K562 (cell line): ENCODE measurements at regions not wholly inside any gene's neighbourhood (a gene's known extent, or its start where the extent isn't known, plus 50 kb on each side); places are given as distances from the start of the nearest gene placed in this dataset.
"Not testable (repeated sequence)": the region's sequence is repeated elsewhere in the genome, so short reads cannot be mapped to it uniquely, and the experiment has no call there.

Source experiments
- ATAC-seq: fragments of 200-7000 bp; cut with Tn5 transposase; 3 replicates; pipeline ENCODE4 v1.9.1; 2020; ENCODE audit warnings: moderate library complexity
- BruUV-seq: library from RNA; stranded (reverse); fragments of 400-500 nt; replicated peaks from 2 replicates; lab custom pipeline; 2021; lab: Mats Ljungman, UMichigan
- CTCF ChIA-PET: fragments of 300-600 bp; formaldehyde crosslinking; extraction: SDS; loops from one replicate; lab custom pipeline; 2021; ENCODE audit warnings: low intra/inter-chr PET ratio; lab: Yijun Ruan, JAX
- POLR2A ChIA-PET: fragments of 300-600, 350-650 bp; sonication (Branson Sonifier 250); formaldehyde crosslinking; extraction: SDS; loops from one replicate; lab custom pipeline; 2021; ENCODE audit warnings: antibody characterized with exemption, inconsistent platforms; lab: Yijun Ruan, JAX
- DNase-seq, 4 experiments: peaks; one replicate each; pipeline versions ENCODE4 v3.0.0 to v3.0.0-alpha.2; 2011 to 2018; ENCODE audit warnings: low spot score in 3 of 4, mixed read lengths in 3 of 4; ENCODE audit errors: extremely low read depth in 1 of 4
- FAIRE-seq: peaks from 2 replicates; lab custom pipeline; 2011; peaks lifted over from hg19 to GRCh38; lab: Jason Lieb, UNC
- H2AFZ ChIP-seq: 2 replicates; pipeline ENCODE4 v1.6.0; 2011; ENCODE audit warnings: low read depth, low read length, control low read depth, inconsistent platforms
- H3K27ac ChIP-seq: fragments of 200-600 bp; 3 replicates; pipeline ENCODE4 v1.8.0; 2011; ENCODE audit warnings: low read depth, mild to moderate bottlenecking, control low read depth, inconsistent platforms, low read length, moderate library complexity, mixed read lengths; ENCODE audit errors: extremely low read depth
- H3K27me3 ChIP-seq, 2 experiments: fragments of 300-600 bp in 1 of 2; 2 replicates in 1 of 2; 3 replicates in 1 of 2; pipeline versions ENCODE4 v1.6.0 to v1.8.0; 2011; ENCODE audit warnings: inconsistent platforms in 2 of 2, low read length in 2 of 2, mild to moderate bottlenecking in 1 of 2, mixed read lengths in 1 of 2, moderate library complexity in 1 of 2; ENCODE audit not compliant: control insufficient read depth in 2 of 2, insufficient read depth in 2 of 2
- H3K36me3 ChIP-seq: fragments of 300-600 bp; 3 replicates; pipeline ENCODE4 v1.8.0; 2011; ENCODE audit warnings: mild to moderate bottlenecking, low read length, inconsistent platforms; ENCODE audit not compliant: control insufficient read depth, insufficient read depth
- H3K4me1 ChIP-seq, 2 experiments: fragments of 200-600 bp in 1 of 2; replicated peaks in 1 of 2; 2 replicates in 1 of 2; 3 replicates in 1 of 2; pipeline versions ENCODE4 v1.5.1 to v1.8.0; 2011; ENCODE audit warnings: inconsistent platforms in 2 of 2, low read length in 2 of 2, mild to moderate bottlenecking in 1 of 2, mixed read lengths in 1 of 2, moderate library complexity in 1 of 2; ENCODE audit not compliant: control insufficient read depth in 2 of 2, insufficient read depth in 2 of 2
- H3K4me2 ChIP-seq: 2 replicates; pipeline ENCODE4 v1.6.1; 2011; ENCODE audit warnings: low read length, control low read depth, inconsistent platforms, mixed read lengths; ENCODE audit not compliant: insufficient read depth
- H3K4me3 ChIP-seq: fragments of 200-600 bp; sonication (generic), shearing (Covaris generic); 2 replicates; pipeline ENCODE4 v1.5.1; 2016; ENCODE audit warnings: control low read depth, inconsistent platforms
- H3K79me2 ChIP-seq: fragments of 200-600 bp; 3 replicates; pipeline ENCODE4 v1.8.0; 2011; ENCODE audit warnings: low read length, inconsistent platforms; ENCODE audit not compliant: control insufficient read depth, insufficient read depth
- H3K9ac ChIP-seq, 2 experiments: 2 replicates each; pipeline versions ENCODE4 v1.6.0 to v1.6.1; 2011; ENCODE audit warnings: low read depth in 2 of 2, low read length in 2 of 2, control low read depth in 1 of 2, inconsistent platforms in 1 of 2, mild to moderate bottlenecking in 1 of 2, mixed read lengths in 1 of 2; ENCODE audit not compliant: insufficient read depth in 1 of 2
- H3K9me1 ChIP-seq: one replicate; pipeline ENCODE4 v1.6.0; 2011; ENCODE audit warnings: inconsistent platforms, mild to moderate bottlenecking, low read length, moderate library complexity; ENCODE audit not compliant: control insufficient read depth, insufficient read depth
- H3K9me3 ChIP-seq: replicated peaks from 2 replicates; pipeline ENCODE4 v1.5.1; 2011; ENCODE audit warnings: low read depth, low read length, inconsistent platforms; ENCODE audit not compliant: control insufficient read depth, insufficient read depth
- H4K20me1 ChIP-seq: replicated peaks from 2 replicates; pipeline ENCODE4 v1.6.1; 2011; ENCODE audit warnings: low read length, inconsistent platforms, mixed read lengths; ENCODE audit not compliant: control insufficient read depth, insufficient read depth
- WGBS: fragments of 100-300 bp; shearing (Covaris generic); methylation state at CpG from one replicate; pipeline ENCODE4 v1.1.6; 2016; ENCODE audit warnings: low coverage, mixed read lengths; ENCODE audit not compliant: insufficient coverage; ENCODE audit errors: missing lambda C conversion rate; 5-methylcytosine and 5-hydroxymethylcytosine counted together
- in situ Hi-C: fragments of 300-500 bp; cut with MboI; formaldehyde crosslinking; loops from 4 replicates; pipeline ENCODE4 v1.15.0; 2018; ENCODE audit warnings: inconsistent platforms, mixed read lengths
- intact Hi-C: fragments of 100-400 bp; cut with micrococcal nuclease; formaldehyde crosslinking; loops from 2 replicates; pipeline ENCODE4 v1.14.2; 2022

DNA sequence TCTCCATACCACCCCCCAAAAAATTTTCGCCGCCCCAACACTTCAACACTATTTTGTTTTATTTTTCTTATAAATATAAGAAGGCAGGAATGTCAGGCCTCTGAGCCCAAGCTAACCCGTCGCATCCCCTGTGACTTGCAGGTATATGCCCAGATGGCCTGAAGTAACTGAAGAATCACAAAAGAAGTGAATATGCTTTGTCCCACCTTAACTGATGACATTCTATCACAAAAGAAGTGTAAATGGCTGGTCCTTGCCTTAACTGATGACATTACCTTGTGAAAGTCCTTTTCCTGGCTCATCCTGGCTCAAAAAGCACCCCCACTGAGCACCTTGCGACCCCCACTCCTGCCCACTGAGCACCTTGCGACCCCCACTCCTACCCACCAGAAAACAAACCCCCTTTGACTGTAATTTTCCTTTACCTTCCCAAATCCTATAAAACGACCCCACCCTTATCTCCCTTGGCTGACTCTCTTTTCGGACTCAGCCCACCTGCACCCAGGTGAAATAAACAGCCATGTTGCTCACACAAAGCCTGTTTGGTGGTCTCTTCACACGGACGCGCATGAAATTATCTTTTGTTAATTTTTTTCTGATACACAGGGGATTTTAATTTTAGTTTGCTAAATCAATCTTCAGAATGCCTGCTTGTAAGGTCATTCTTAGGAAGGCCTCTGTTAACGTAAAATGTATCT lies 87.9 kb upstream of the CCDC180 start:
- H3K9ac ChIP-seq, CTCF ChIA-PET, H3K27ac ChIP-seq, H3K4me2 ChIP-seq, H3K4me3 ChIP-seq, H2AFZ ChIP-seq, H3K9me1 ChIP-seq, ATAC-seq, intact Hi-C loops, H3K27me3 ChIP-seq, BruUV-seq, H3K36me3 ChIP-seq, H4K20me1 ChIP-seq, FAIRE-seq, POLR2A ChIA-PET, in situ Hi-C loops, DNase-seq, H3K9me3 ChIP-seq, H3K79me2 ChIP-seq: not testable (repeated sequence)
- 65% methylated on average over 10 of the region's 12 CpGs for WGBS
- H3K4me1 ChIP-seq: peaks cover 0 to 14% of the 10 kb centered on the region in 2 experiments; a peak in 2 of 5 replicates

DNA sequence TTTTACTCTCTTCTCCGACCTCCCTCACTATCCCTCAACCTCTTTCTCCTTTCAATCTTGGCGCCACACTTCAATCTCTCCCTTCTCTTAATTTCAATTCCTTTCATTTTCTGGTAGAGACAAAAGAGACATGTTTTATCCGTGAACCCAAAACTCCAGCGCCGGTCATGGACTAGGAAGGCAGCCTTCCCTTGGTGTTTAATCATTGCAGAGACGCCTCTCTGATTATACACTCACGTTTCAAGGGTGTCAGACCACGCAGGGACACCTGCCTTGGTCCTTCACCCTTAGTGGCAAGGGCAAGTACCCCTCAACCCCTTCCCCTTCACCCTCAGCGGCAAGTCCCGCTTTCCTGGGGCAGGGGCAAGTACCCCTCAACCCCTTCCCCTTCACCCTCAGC lies 92.3 kb upstream of the CCDC180 start:
- H3K9ac ChIP-seq, CTCF ChIA-PET, in situ Hi-C loops, H3K9me1 ChIP-seq, H3K9me3 ChIP-seq, POLR2A ChIA-PET, intact Hi-C loops, DNase-seq, H4K20me1 ChIP-seq, H3K4me2 ChIP-seq, ATAC-seq, H3K79me2 ChIP-seq, H3K27ac ChIP-seq, FAIRE-seq, H2AFZ ChIP-seq, H3K4me3 ChIP-seq, H3K36me3 ChIP-seq, H3K4me1 ChIP-seq, H3K27me3 ChIP-seq, BruUV-seq: not testable (repeated sequence)
- 0% methylated on average over 2 of the region's 10 CpGs for WGBS

DNA sequence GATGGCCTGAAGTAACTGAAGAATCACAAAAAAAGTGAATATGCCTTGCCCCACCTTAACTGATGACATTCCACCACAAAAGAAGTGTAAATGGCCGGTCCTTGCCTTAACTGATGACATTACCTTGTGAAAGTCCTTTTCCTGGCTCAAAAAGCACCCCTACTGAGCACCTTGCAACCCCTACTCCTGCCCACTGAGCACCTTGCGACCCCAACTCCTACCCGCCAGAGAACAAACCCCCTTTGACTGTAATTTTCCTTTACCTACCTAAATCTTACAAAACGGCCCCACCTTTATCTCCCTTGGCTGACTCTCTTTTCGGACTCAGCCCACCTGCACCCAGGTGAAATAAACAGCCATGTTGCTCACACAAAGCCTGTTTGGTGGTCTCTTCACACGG lies 92.9 kb upstream of the CCDC180 start:
- POLR2A ChIA-PET, FAIRE-seq: not testable (repeated sequence)

DNA sequence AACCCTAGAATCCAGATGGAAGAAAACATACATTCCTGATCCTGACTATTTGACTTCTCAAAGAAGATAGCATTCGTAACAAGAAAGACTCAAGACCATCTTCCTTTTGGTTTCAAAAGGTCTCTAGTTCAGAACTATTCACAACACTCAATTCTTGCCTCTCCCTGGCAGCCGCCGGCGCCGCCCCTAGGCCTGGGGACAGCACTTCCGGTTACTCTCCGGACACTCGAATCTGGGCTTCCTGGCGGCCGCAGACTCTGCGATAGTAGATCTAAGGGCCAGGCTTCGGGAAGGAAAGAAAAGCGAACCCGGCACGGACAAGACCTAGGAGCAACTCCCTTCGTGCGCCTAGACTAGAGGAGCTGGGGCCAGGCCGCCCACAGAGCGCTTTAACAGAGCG lies 107.8 kb upstream of the CCDC180 start:
- H4K20me1 ChIP-seq, CTCF ChIA-PET, BruUV-seq, intact Hi-C loops, FAIRE-seq, H3K9me3 ChIP-seq, POLR2A ChIA-PET, DNase-seq, H3K27ac ChIP-seq, H3K79me2 ChIP-seq, H3K36me3 ChIP-seq, in situ Hi-C loops, H3K27me3 ChIP-seq, H2AFZ ChIP-seq, H3K4me2 ChIP-seq, H3K9me1 ChIP-seq, H3K4me3 ChIP-seq, H3K9ac ChIP-seq, H3K4me1 ChIP-seq: not testable (repeated sequence)
- WGBS: 49% methylated on average over 8 of the region's 20 CpGs
- peak; percentile 85 for ATAC-seq

More for the DNA sequence above, 92.9 kb upstream of the CCDC180 start:
- CTCF ChIA-PET, H2AFZ ChIP-seq, H3K79me2 ChIP-seq, ATAC-seq, H3K4me3 ChIP-seq, in situ Hi-C loops, DNase-seq, H3K4me1 ChIP-seq, H3K36me3 ChIP-seq, H3K9ac ChIP-seq, intact Hi-C loops, H3K4me2 ChIP-seq, H3K27me3 ChIP-seq, H4K20me1 ChIP-seq, H3K9me1 ChIP-seq, H3K9me3 ChIP-seq, BruUV-seq, H3K27ac ChIP-seq: not testable (repeated sequence)
- WGBS: 17% methylated on average over 6 of the region's 6 CpGs
